RWPE2 (cell line): ENCODE measurements at regions not wholly inside any gene's neighbourhood (a gene's known extent, or its start where the extent isn't known, plus 50 kb on each side); places are given as distances from the start of the nearest gene placed in this dataset.

Source experiments
- ATAC-seq: fragments of 200-7000 bp; cut with Tn5 transposase; 3 replicates; pipeline ENCODE4 v1.9.1; 2021; ENCODE audit warnings: low read depth
- DNase-seq: peaks from one replicate; pipeline ENCODE4 v3.0.0-alpha.2; 2020; ENCODE audit warnings: low spot score
- H3K27ac ChIP-seq: fragments of 450-650 bp; 2 replicates; pipeline ENCODE4 v1.5.1; 2017; ENCODE audit warnings: mild to moderate bottlenecking; ENCODE audit not compliant: poor library complexity, severe bottlenecking
- H3K27me3 ChIP-seq: fragments of 250-450 bp; sonication (Bioruptor Pico); 2 replicates; pipeline ENCODE4 v1.5.1; 2021; ENCODE audit warnings: mild to moderate bottlenecking, moderate library complexity; ENCODE audit not compliant: insufficient read depth, poor library complexity, severe bottlenecking
- H3K36me3 ChIP-seq: fragments of 250-450 bp; sonication (Bioruptor Pico); 2 replicates; pipeline ENCODE4 v1.5.1; 2020; ENCODE audit warnings: low read depth, mild to moderate bottlenecking, moderate library complexity
- H3K4me1 ChIP-seq: fragments of 250-450 bp; sonication (Bioruptor Pico); 2 replicates; pipeline ENCODE4 v1.5.1; 2021; ENCODE audit warnings: mild to moderate bottlenecking, moderate library complexity; ENCODE audit not compliant: insufficient read depth, poor library complexity, severe bottlenecking
- H3K4me3 ChIP-seq: fragments of 250-450 bp; sonication (Bioruptor Pico); 2 replicates; pipeline ENCODE4 v1.5.1; 2021; ENCODE audit warnings: mild to moderate bottlenecking, moderate library complexity; ENCODE audit not compliant: severe bottlenecking
- H3K9me3 ChIP-seq: fragments of 250-450 bp; sonication (Bioruptor Pico); 2 replicates; pipeline ENCODE4 v1.5.1; 2021; ENCODE audit warnings: mild to moderate bottlenecking, moderate library complexity; ENCODE audit not compliant: severe bottlenecking
- CTCF ChIP-seq: fragments of 450-650 bp; IDR thresholded peaks from one replicate; pipeline ENCODE4 v1.5.1; 2017; ENCODE audit warnings: mild to moderate bottlenecking, moderate library complexity; ENCODE audit not compliant: poor library complexity, severe bottlenecking

GRCh38 chr12:77351860-77352259 lies 286.5 kb upstream of the E2F7 start:
- Histone ChIP-seq H3K27ac (no peak overlapping the region), H3K9me3 (no peaks in the 10 kb centered on the region), H3K27me3 (no peaks in the 10 kb centered on the region), H3K4me3 (no peak overlapping the region), H3K36me3 (no peaks in the 10 kb centered on the region), H3K4me1 (no peaks in the 10 kb centered on the region)
- TF ChIP-seq CTCF = no peak
- no peak for ATAC-seq
- no peak for DNase-seq

GRCh38 chr12:77349689-77350370 lies 284.5 kb upstream of the E2F7 start:
- Histone ChIP-seq H3K9me3 (no peaks in the 10 kb centered on the region), H3K4me3 (no peak overlapping the region), H3K4me1 (no peaks in the 10 kb centered on the region), H3K36me3 (no peaks in the 10 kb centered on the region), H3K27ac (no peak overlapping the region), H3K27me3 (no peaks in the 10 kb centered on the region)
- DNase-seq (no peak), ATAC-seq (no peak)
- no peak for TF ChIP-seq CTCF

- no peak for TF ChIP-seq CTCF
- DNase-seq (no peak), ATAC-seq (no peak)
- H3K9me3 ChIP-seq = no peaks in the 10 kb centered on the region
- no peaks in the 10 kb centered on the region for H3K27me3 ChIP-seq
- H3K4me3 ChIP-seq = no peak overlapping the region
- H3K27ac ChIP-seq = no peak overlapping the region
- no peaks in the 10 kb centered on the region for H3K36me3 ChIP-seq
- no peaks in the 10 kb centered on the region for H3K4me1 ChIP-seq
These were observed 281.6 kb upstream of the E2F7 start for GRCh38 chr12:77347017-77347416.

GRCh38 chr12:77345336-77345735 lies 280.0 kb upstream of the E2F7 start:
- DNase-seq (no peak), ATAC-seq (no peak)
- Histone ChIP-seq H3K36me3 (no peaks in the 10 kb centered on the region), H3K4me1 (no peaks in the 10 kb centered on the region), H3K4me3 (no peak overlapping the region), H3K9me3 (no peaks in the 10 kb centered on the region), H3K27me3 (no peaks in the 10 kb centered on the region), H3K27ac (no peak overlapping the region)
- TF ChIP-seq CTCF = no peak

GRCh38 chr12:77344651-77345050 lies 279.3 kb upstream of the E2F7 start:
- Histone ChIP-seq H3K36me3 (no peaks in the 10 kb centered on the region), H3K27ac (no peak overlapping the region), H3K27me3 (no peaks in the 10 kb centered on the region), H3K9me3 (no peaks in the 10 kb centered on the region), H3K4me3 (no peak overlapping the region), H3K4me1 (no peaks in the 10 kb centered on the region)
- ATAC-seq (no peak), DNase-seq (no peak)
- no peak for TF ChIP-seq CTCF
